H1 (cell line): ENCODE measurements at regions not wholly inside any gene's neighbourhood (a gene's known extent, or its start where the extent isn't known, plus 50 kb on each side); places are given as distances from the start of the nearest gene placed in this dataset.

ENCODE experiments used
- CTCF ChIA-PET: fragments of 300-600 bp; sonication (Branson Sonifier 250); formaldehyde crosslinking; loops from one replicate; lab custom pipeline; 2021; ENCODE audit not compliant: partially characterized antibody; lab: Charles Lee
- POLR2A ChIA-PET: fragments of 300-600 bp; sonication (Branson Sonifier 250); formaldehyde crosslinking; loops from one replicate; lab custom pipeline; 2021; ENCODE audit warnings: inconsistent platforms; ENCODE audit not compliant: partially characterized antibody; lab: Charles Lee
- DNase-seq, 2 experiments: peaks; one replicate each; pipeline versions ENCODE4 v3.0.0 to v3.0.0-alpha.2; 2010 to 2022; ENCODE audit warnings: low spot score in 2 of 2, low read depth in 1 of 2, mixed read lengths in 1 of 2
- FAIRE-seq: peaks from 2 replicates; lab custom pipeline; 2011; peaks lifted over from hg19 to GRCh38; lab: Jason Lieb, UNC
- H2AFZ ChIP-seq: 2 replicates; pipeline ENCODE4 v1.8.1; 2012; ENCODE audit warnings: low read length, inconsistent platforms
- H2AK5ac ChIP-seq: 2 replicates; pipeline ENCODE4 v1.6.1; 2013; ENCODE audit warnings: low read depth, low read length
- H2BK120ac ChIP-seq: replicated peaks from 2 replicates; pipeline ENCODE3; 2013; ENCODE audit warnings: low read depth, low read length, inconsistent platforms
- H2BK12ac ChIP-seq: 2 replicates; pipeline ENCODE4 v1.6.1; 2013; ENCODE audit warnings: low read depth, low read length
- H2BK15ac ChIP-seq: 2 replicates; pipeline ENCODE4 v1.6.1; 2013; ENCODE audit warnings: low read length
- H2BK20ac ChIP-seq: 2 replicates; pipeline ENCODE4 v1.6.1; 2013; ENCODE audit warnings: low read length
- H2BK5ac ChIP-seq: 2 replicates; pipeline ENCODE4 v1.6.1; 2013; ENCODE audit warnings: low read depth, low read length
- H3K14ac ChIP-seq: 2 replicates; pipeline ENCODE4 v1.6.1; 2013; ENCODE audit warnings: inconsistent platforms; ENCODE audit not compliant: insufficient read length
- H3K18ac ChIP-seq: 2 replicates; pipeline ENCODE4 v1.6.1; 2013; ENCODE audit warnings: low read length; ENCODE audit errors: extremely low read depth
- H3K23ac ChIP-seq: 2 replicates; pipeline ENCODE4 v1.6.1; 2013; ENCODE audit warnings: inconsistent platforms; ENCODE audit not compliant: insufficient read length
- H3K23me2 ChIP-seq: 2 replicates; pipeline ENCODE4 v1.6.1; 2013; ENCODE audit warnings: low read depth, low read length
- H3K27ac ChIP-seq: 2 replicates; pipeline ENCODE4 v1.6.1; 2011; ENCODE audit warnings: low read depth, low read length, inconsistent platforms
- H3K27me3 ChIP-seq, 4 experiments: replicated peaks in 1 of 4; 1 replicate in 1 of 4; 2 replicates in 3 of 4; pipeline versions ENCODE4 v1.6.1 to v1.8.1; 2011 to 2013; ENCODE audit warnings: low read length in 3 of 4, mild to moderate bottlenecking in 3 of 4, inconsistent platforms in 2 of 4, mixed read lengths in 2 of 4, moderate library complexity in 1 of 4; ENCODE audit not compliant: control insufficient read depth in 3 of 4, insufficient read depth in 3 of 4; ENCODE audit errors: extremely low read depth in 1 of 4
- H3K36me3 ChIP-seq, 4 experiments: 2 replicates each; pipeline versions ENCODE4 v1.6.1 to v1.8.1; 2011 to 2013; ENCODE audit warnings: mild to moderate bottlenecking in 4 of 4, low read length in 3 of 4, moderate library complexity in 2 of 4, control low read depth in 1 of 4, inconsistent platforms in 1 of 4; ENCODE audit not compliant: insufficient read depth in 4 of 4, control insufficient read depth in 2 of 4
- H3K4ac ChIP-seq: replicated peaks from 2 replicates; pipeline ENCODE3; 2013; ENCODE audit warnings: low read length, low read depth, mixed read lengths, inconsistent platforms; ENCODE audit not compliant: insufficient read length
- H3K4me1 ChIP-seq, 4 experiments: replicated peaks in 1 of 4; 1 replicate in 1 of 4; 2 replicates in 3 of 4; pipeline versions ENCODE4 v1.6.1 to v1.8.1; 2011 to 2013; ENCODE audit warnings: low read length in 3 of 4, inconsistent platforms in 2 of 4, mixed read lengths in 1 of 4; ENCODE audit not compliant: insufficient read depth in 4 of 4, control insufficient read depth in 3 of 4
- H3K4me2 ChIP-seq, 2 experiments: 2 replicates each; pipeline versions ENCODE4 v1.6.1 to v1.8.1; 2011 to 2013; ENCODE audit warnings: low read depth in 2 of 2, low read length in 2 of 2, control low read depth in 1 of 2, inconsistent platforms in 1 of 2, mild to moderate bottlenecking in 1 of 2; ENCODE audit not compliant: insufficient read depth in 1 of 2
- H3K4me3 ChIP-seq, 4 experiments: fragments of 200-600, 300-600 bp in 1 of 4; sonication (generic), shearing (Covaris generic), sonication (Bioruptor Twin) in 1 of 4; 2 replicates each; pipeline versions ENCODE4 v1.5.1 to v1.8.1; 2011 to 2016; ENCODE audit warnings: low read length in 4 of 4, low read depth in 3 of 4, control low read depth in 2 of 4, inconsistent platforms in 2 of 4, mild to moderate bottlenecking in 2 of 4, mixed read lengths in 1 of 4, moderate library complexity in 1 of 4; ENCODE audit not compliant: insufficient read depth in 2 of 4; ENCODE audit errors: extremely low read depth in 1 of 4
- H3K56ac ChIP-seq: replicated peaks from 2 replicates; pipeline ENCODE3; 2013; ENCODE audit warnings: low read depth, mild to moderate bottlenecking, mixed read lengths, low read length, inconsistent platforms; ENCODE audit not compliant: insufficient read length
- H3K79me1 ChIP-seq: 2 replicates; pipeline ENCODE4 v1.6.1; 2013; ENCODE audit warnings: low read depth, low read length, control low read depth
- H3K79me2 ChIP-seq, 2 experiments: 2 replicates each; pipeline versions ENCODE4 v1.6.1 to v1.8.1; 2012 to 2013; ENCODE audit warnings: low read length in 2 of 2, mild to moderate bottlenecking in 2 of 2, inconsistent platforms in 1 of 2; ENCODE audit not compliant: insufficient read depth in 2 of 2, control insufficient read depth in 1 of 2
- H3K9ac ChIP-seq, 4 experiments: replicated peaks in 1 of 4; 1 replicate in 1 of 4; 2 replicates in 3 of 4; pipeline versions ENCODE4 v1.6.1 to v1.8.1; 2011 to 2013; ENCODE audit warnings: low read depth in 3 of 4, low read length in 3 of 4, control low read depth in 2 of 4, mild to moderate bottlenecking in 2 of 4, moderate library complexity in 2 of 4, inconsistent platforms in 1 of 4; ENCODE audit errors: extremely low read depth in 1 of 4
- H3K9me3 ChIP-seq, 2 experiments: 2 replicates each; pipeline versions ENCODE4 v1.6.1 to v1.8.1; 2012 to 2013; ENCODE audit warnings: mild to moderate bottlenecking in 2 of 2, moderate library complexity in 2 of 2, control low read depth in 1 of 2, inconsistent platforms in 1 of 2, low read depth in 1 of 2, low read length in 1 of 2, mixed read lengths in 1 of 2; ENCODE audit not compliant: insufficient read depth in 2 of 2
- H4K20me1 ChIP-seq, 2 experiments: replicated peaks in 1 of 2; 2 replicates each; pipeline versions ENCODE3 to v1.8.1; 2011 to 2013; ENCODE audit warnings: inconsistent platforms in 2 of 2, low read length in 2 of 2, mild to moderate bottlenecking in 1 of 2; ENCODE audit not compliant: insufficient read depth in 2 of 2, control insufficient read depth in 1 of 2
- H4K5ac ChIP-seq: 2 replicates; pipeline ENCODE4 v1.6.1; 2013; ENCODE audit warnings: low read length, low read depth, mixed read lengths, inconsistent platforms; ENCODE audit not compliant: insufficient read length
- H4K8ac ChIP-seq: 2 replicates; pipeline ENCODE4 v1.8.0; 2013; ENCODE audit warnings: mild to moderate bottlenecking, moderate library complexity, low read length, inconsistent platforms; ENCODE audit not compliant: insufficient read depth; ENCODE audit errors: extremely low read depth
- H4K91ac ChIP-seq: replicated peaks from 2 replicates; pipeline ENCODE3; 2013; ENCODE audit warnings: low read length, mixed read lengths, inconsistent platforms; ENCODE audit not compliant: insufficient read length
- BCL11A ChIP-seq, 2 experiments: IDR thresholded peaks; one replicate each; pipeline ENCODE4 v1.6.1; 2011; ENCODE audit warnings: low read depth in 2 of 2, low read length in 2 of 2, mild to moderate bottlenecking in 2 of 2
- CHD1 ChIP-seq: IDR thresholded peaks from 2 replicates; pipeline ENCODE4 v1.6.1; 2012; ENCODE audit warnings: low read depth, low read length, improper control_type of control experiment
- E2F6 ChIP-seq: IDR thresholded peaks from 2 replicates; pipeline ENCODE4 v1.6.1; 2012; ENCODE audit warnings: inconsistent platforms
- EGR1 ChIP-seq: IDR thresholded peaks from 2 replicates; pipeline ENCODE4 v1.6.1; 2011; ENCODE audit warnings: low read depth, low read length, borderline replicate concordance
- KDM1A ChIP-seq: fragments of 200-600, 300-600 bp; sonication (generic); IDR thresholded peaks from 2 replicates; pipeline ENCODE4 v1.7.1; 2016; ENCODE audit warnings: mild to moderate bottlenecking, low read length, borderline replicate concordance
- NRF1 ChIP-seq: IDR thresholded peaks from 2 replicates; pipeline ENCODE4 v1.6.1; 2011; ENCODE audit warnings: mild to moderate bottlenecking, low read depth, low read length, improper control_type of control experiment
- RAD21 ChIP-seq, 2 experiments: IDR thresholded peaks in 1 of 2; conservative IDR thresholded peaks in 1 of 2; 2 replicates each; pipeline ENCODE4 v1.6.1; 2011; ENCODE audit warnings: low read depth in 2 of 2, low read length in 2 of 2, improper control_type of control experiment in 1 of 2, inconsistent platforms in 1 of 2, mild to moderate bottlenecking in 1 of 2, moderate library complexity in 1 of 2
- RBBP5 ChIP-seq: IDR thresholded peaks from 2 replicates; pipeline ENCODE4 v1.7.1; 2012; ENCODE audit warnings: low read depth, mild to moderate bottlenecking, inconsistent platforms, low read length, moderate library complexity, borderline replicate concordance
- RFX5 ChIP-seq: IDR thresholded peaks from 2 replicates; pipeline ENCODE4 v1.6.1; 2011; ENCODE audit warnings: low read depth, low read length, improper control_type of control experiment, borderline replicate concordance
- RXRA ChIP-seq: IDR thresholded peaks from 2 replicates; pipeline ENCODE4 v1.6.1; 2011; ENCODE audit warnings: low read depth, mild to moderate bottlenecking, low read length, moderate library complexity; ENCODE audit not compliant: insufficient read depth
- SRF ChIP-seq: IDR thresholded peaks from 2 replicates; pipeline ENCODE4 v1.6.1; 2011; ENCODE audit warnings: mild to moderate bottlenecking, low read depth, low read length, moderate library complexity
- TBP ChIP-seq: IDR thresholded peaks from 2 replicates; pipeline ENCODE4 v1.6.1; 2011; ENCODE audit warnings: low read depth, low read length, improper control_type of control experiment
- YY1 ChIP-seq: IDR thresholded peaks from 2 replicates; pipeline ENCODE4 v1.6.1; 2011; ENCODE audit warnings: low read depth, mild to moderate bottlenecking, low read length
- WGBS, 2 experiments: shearing (Covaris generic) in 1 of 2; methylation state at CpG; one replicate each; pipeline versions ENCODE4 v1.1.6 to v1.1.7; 2013 to 2015; ENCODE audit warnings: low lambda C conversion rate in 2 of 2, mixed read lengths in 2 of 2, inconsistent platforms in 1 of 2, low coverage in 1 of 2, missing lambda C conversion rate in 1 of 2; ENCODE audit not compliant: insufficient replicate concordance in 2 of 2, insufficient coverage in 1 of 2, insufficient read length in 1 of 2; ENCODE audit errors: extremely low coverage in 1 of 2, missing lambda C conversion rate in 1 of 2; 5-methylcytosine and 5-hydroxymethylcytosine counted together

- no peaks in the 10 kb centered on the region for H4K20me1 ChIP-seq
- H2BK20ac ChIP-seq = no peak overlapping the region
- H4K5ac ChIP-seq = no peak overlapping the region
- H3K4me3 ChIP-seq = no peak overlapping the region
- H2BK12ac ChIP-seq = no peak overlapping the region; the same call in 1 of the 2 replicates
- H3K56ac ChIP-seq = no peak overlapping the region
- no peak overlapping the region for H2AFZ ChIP-seq
- no peak overlapping the region for H3K9ac ChIP-seq
- no peak overlapping the region for H3K23ac ChIP-seq
- no peak overlapping the region for H2BK120ac ChIP-seq
- H3K79me1 ChIP-seq = no peaks in the 10 kb centered on the region
- no peak overlapping the region for H4K91ac ChIP-seq
- H3K27ac ChIP-seq = no peak overlapping the region
- no peak overlapping the region for H3K14ac ChIP-seq
- WGBS, 2 experiments = 88% methylated on average over 12 of the region's 12 CpGs; no CpG with 5 or more reads in 1 of the 2 experiments
- no peak overlapping the region for H4K8ac ChIP-seq
- H3K27me3 ChIP-seq = no peaks in the 10 kb centered on the region
- H3K4ac ChIP-seq = no peak overlapping the region
- FAIRE-seq (no peak), DNase-seq (peak in 1 of 2 experiments; percentile 33)
- H3K4me1 ChIP-seq = no peaks in the 10 kb centered on the region
- no peaks in the 10 kb centered on the region for H3K9me3 ChIP-seq
- H2BK5ac ChIP-seq = no peak overlapping the region
- no peak overlapping the region for H3K4me2 ChIP-seq
- no peak overlapping the region for H2AK5ac ChIP-seq
- H2BK15ac ChIP-seq = no peak overlapping the region
- ChIA-PET POLR2A (no interaction called here), CTCF (interaction anchor here (0.6 kb wide), 1 partner anchor 35 kb away, joined by 3 read pairs; no protein-coding TSS in a partner anchor)
- no peaks in the 10 kb centered on the region for H3K23me2 ChIP-seq
- H3K79me2 ChIP-seq = no peaks in the 10 kb centered on the region
- H3K36me3 ChIP-seq = no peaks in the 10 kb centered on the region
- no peak overlapping the region for H3K18ac ChIP-seq
- TF ChIP-seq TBP (no peak), BCL11A (IDR thresholded peaks at IDR 0.05; ENCODE audit: low read depth in 2 of 2, low read length in 2 of 2) (no peak), NRF1 (no peak), KDM1A (no peak), SRF (no peak), RAD21 (IDR thresholded peaks at IDR 0.05 in 1 of 2, conservative IDR thresholded peaks at IDR 0.05 in 1 of 2; ENCODE audit: low read depth in 2 of 2, low read length in 2 of 2) (no peak), CHD1 (no peak), YY1 (no peak), RXRA (no peak), EGR1 (no peak), E2F6 (no peak), RFX5 (no peak), RBBP5 (no peak)
Observed at GRCh38 chr10:2949221-2949947, 118.0 kb upstream of the PFKP start.
